PC-9 (cell line): ENCODE measurements at regions not wholly inside any gene's neighbourhood (a gene's known extent, or its start where the extent isn't known, plus 50 kb on each side); places are given as distances from the start of the nearest gene placed in this dataset.

Experiments used
- CTCF ChIP-seq: fragments of 200-600 bp; sonication (generic); conservative IDR thresholded peaks from 2 replicates; pipeline ENCODE4 v1.6.1; 2017; ENCODE audit warnings: mixed run types, antibody characterized with exemption, mild to moderate bottlenecking, moderate library complexity
- EZH2 ChIP-seq: fragments of 200-600 bp; sonication (generic); IDR thresholded peaks from 2 replicates; pipeline ENCODE4 v1.8.0; 2017; ENCODE audit warnings: antibody characterized with exemption, low read depth

DNA sequence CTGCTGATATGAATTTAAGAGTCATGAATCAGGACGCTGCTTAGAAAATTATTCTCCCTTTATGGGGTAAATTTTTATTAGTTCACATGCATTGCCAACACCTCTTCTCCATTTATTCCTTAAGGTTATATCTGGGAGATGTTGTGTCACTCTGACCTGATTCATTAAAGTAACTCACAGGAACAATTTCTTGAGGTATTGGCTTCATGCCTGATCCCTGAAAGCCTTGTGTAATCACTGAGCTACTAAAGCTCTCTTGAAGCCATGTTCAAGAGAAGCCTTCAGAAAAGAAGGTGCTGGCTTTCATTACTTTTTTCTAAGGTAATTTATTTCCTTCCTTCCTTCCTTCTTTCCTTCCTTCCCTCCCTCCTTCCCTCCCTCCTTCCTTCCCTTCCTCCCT, 420.6 kb downstream of the RAB38 start:
- TF ChIP-seq CTCF, result no peak
- no peak for TF ChIP-seq EZH2
